AG04449 (cell line): ENCODE measurements at regions not wholly inside any gene's neighbourhood (a gene's known extent, or its start where the extent isn't known, plus 50 kb on each side); places are given as distances from the start of the nearest gene placed in this dataset.

ENCODE experiments used
- CTCF ChIA-PET: fragments of 350-600 bp; formaldehyde crosslinking; extraction: SDS; loops from one replicate; lab custom pipeline; 2021; ENCODE audit warnings: antibody characterized with exemption; lab: Yijun Ruan, JAX
- POLR2A ChIA-PET: fragments of 400-600, 350-600 bp; formaldehyde crosslinking; extraction: SDS; loops from one replicate; lab custom pipeline; 2020; ENCODE audit warnings: antibody characterized with exemption, inconsistent platforms; lab: Yijun Ruan, JAX
- DNase-seq: peaks from one replicate; pipeline ENCODE4 v3.0.0-alpha.2; 2010; ENCODE audit warnings: low read depth, low spot score
- H3K4me3 ChIP-seq: 2 replicates; pipeline ENCODE4 v1.5.1; 2011; ENCODE audit warnings: low read depth, mild to moderate bottlenecking, control low read depth, low read length
- TF ChIP-seq, protein P1 (sequence below): IDR thresholded peaks from one replicate; pipeline ENCODE4 v1.5.1; 2011; ENCODE audit warnings: mild to moderate bottlenecking, moderate library complexity, low read length, control low read depth, inconsistent platforms; ENCODE audit not compliant: insufficient read depth; ENCODE audit errors: missing control alignments

DNA sequence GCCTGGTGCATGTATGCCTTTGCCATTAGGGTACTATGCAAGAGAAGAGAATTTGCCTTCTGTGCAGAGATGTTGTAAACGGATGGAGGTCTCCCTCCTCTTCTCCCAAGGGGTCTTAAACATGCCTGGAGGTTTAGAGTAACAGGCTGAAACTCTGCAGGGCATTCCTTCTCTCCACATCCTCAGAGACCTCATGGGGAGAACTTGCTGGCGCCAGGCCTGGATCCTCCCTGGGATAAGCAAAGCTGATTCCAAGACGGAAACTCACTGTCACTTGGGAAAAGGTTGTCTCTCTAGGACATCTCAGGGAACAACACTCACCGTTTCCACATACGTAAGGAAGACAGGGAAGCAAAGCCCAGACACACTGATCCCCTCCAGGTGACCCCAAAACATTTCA, 76.9 kb upstream of the GPM6B start:
- ChIA-PET POLR2A (no interaction called here), CTCF (no interaction called here)
- no peak overlapping the region for H3K4me3 ChIP-seq
- no peak for DNase-seq
- TF ChIP-seq, protein P1, sequence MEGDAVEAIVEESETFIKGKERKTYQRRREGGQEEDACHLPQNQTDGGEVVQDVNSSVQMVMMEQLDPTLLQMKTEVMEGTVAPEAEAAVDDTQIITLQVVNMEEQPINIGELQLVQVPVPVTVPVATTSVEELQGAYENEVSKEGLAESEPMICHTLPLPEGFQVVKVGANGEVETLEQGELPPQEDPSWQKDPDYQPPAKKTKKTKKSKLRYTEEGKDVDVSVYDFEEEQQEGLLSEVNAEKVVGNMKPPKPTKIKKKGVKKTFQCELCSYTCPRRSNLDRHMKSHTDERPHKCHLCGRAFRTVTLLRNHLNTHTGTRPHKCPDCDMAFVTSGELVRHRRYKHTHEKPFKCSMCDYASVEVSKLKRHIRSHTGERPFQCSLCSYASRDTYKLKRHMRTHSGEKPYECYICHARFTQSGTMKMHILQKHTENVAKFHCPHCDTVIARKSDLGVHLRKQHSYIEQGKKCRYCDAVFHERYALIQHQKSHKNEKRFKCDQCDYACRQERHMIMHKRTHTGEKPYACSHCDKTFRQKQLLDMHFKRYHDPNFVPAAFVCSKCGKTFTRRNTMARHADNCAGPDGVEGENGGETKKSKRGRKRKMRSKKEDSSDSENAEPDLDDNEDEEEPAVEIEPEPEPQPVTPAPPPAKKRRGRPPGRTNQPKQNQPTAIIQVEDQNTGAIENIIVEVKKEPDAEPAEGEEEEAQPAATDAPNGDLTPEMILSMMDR: no peak

DNA sequence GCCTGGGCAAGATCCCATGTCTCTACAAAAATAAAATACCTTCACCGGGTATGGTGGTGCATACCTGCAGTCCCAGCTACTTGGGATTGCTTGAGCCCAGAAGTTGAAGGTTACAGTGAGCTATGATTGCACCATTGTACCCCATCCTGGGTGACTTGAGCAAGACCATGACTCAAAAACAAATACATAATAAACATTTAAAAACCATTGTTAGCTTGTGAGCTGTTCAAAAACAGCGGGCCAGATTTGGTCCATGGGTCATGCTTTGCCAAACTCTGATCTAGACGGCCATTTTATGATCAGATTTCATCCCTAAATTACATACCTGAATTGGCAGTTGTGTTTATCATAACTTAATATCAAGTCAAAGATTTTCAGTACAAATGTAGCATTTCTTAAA, 76.0 kb upstream of the GPM6B start:
- TF ChIP-seq, protein P1: no peak
- CTCF ChIA-PET: no interaction called here
- POLR2A ChIA-PET: no interaction called here
- no peak for DNase-seq
- H3K4me3 ChIP-seq: no peak overlapping the region

DNA sequence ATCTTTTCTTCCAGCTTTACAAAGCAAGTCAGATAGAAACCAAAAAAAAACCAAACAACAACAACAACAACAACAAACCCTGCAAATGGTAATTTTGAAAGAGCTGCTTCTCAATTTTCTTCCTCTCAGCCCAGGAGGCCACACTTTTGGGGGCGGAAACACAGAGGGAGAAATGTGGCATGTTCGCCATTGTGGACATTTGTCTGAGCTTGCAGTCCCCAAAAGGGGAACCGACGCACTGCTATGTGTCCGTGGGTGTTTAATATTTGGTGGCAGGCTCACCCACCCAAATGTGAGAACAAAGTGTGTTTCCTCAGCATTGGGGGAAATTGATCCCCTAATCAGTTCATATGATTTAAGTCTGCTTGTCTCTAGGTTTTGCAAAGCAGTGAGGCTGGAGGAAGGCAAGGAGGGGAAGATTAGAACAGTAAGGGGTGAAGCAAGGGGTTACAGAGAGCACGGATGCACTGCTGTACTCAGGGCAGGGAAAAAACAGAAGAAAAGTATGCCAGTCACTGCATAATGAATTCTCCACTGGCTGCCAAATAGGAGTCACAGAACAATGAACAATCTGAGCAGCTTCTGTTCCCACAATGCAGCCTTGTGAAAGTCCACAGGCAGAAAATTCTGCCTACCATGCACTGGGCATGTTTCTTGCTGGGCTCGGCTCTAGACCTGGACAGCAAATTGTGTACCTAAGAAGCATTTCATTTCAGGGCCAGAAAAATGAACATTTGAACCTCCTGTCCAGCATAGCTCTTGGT, 74.7 kb upstream of the GPM6B start:
- no peak overlapping the region for H3K4me3 ChIP-seq
- ChIA-PET CTCF (no interaction called here), POLR2A (no interaction called here)
- TF ChIP-seq, protein P1: no peak
- no peak for DNase-seq

DNA sequence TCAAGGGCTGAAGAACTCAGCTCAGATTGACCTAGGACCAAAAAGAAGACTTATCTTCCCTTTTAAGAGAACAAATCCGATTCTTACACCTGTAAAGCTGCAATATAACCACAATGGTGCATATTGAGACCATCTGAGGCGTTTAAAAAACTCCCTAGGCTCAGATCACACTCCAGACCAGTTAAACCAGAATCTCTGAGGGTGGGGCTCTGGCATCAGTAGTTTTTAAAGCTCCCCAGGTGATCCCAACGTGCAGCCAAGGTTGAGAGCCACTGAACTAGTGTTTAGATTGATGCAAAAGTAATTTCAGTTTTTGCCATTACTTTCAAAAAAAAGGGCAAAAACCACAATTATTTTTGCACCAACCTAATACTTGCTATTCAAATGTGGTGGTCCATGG, 73.9 kb upstream of the GPM6B start:
- ChIA-PET CTCF (no interaction called here), POLR2A (no interaction called here)
- TF ChIP-seq, protein P1: no peak

DNA sequence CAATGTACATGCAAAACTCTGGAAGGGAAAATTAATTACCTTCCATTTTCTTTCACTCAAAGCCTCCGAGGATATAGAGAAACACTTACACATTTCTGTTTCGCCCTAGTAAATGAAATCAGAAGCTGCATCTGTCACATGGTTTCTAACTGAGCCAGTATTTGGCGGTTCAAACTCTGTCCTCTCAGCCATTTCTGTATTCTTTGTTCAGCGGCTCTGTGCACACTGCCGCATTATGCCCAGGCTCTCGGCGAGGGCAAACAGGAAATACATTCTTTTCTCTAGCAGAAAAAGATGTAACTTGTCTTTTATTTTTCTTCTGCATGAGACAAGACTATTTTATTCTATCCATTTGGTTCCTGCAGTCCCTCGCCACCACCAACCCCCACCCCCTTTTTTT, 71.4 kb upstream of the GPM6B start:
- POLR2A ChIA-PET: no interaction called here
- no peak overlapping the region for H3K4me3 ChIP-seq
- DNase-seq: no peak
- CTCF ChIA-PET: no interaction called here
- TF ChIP-seq, protein P1: no peak

More for the DNA sequence above, 73.9 kb upstream of the GPM6B start:
- no peak overlapping the region for H3K4me3 ChIP-seq
- DNase-seq: no peak

DNA sequence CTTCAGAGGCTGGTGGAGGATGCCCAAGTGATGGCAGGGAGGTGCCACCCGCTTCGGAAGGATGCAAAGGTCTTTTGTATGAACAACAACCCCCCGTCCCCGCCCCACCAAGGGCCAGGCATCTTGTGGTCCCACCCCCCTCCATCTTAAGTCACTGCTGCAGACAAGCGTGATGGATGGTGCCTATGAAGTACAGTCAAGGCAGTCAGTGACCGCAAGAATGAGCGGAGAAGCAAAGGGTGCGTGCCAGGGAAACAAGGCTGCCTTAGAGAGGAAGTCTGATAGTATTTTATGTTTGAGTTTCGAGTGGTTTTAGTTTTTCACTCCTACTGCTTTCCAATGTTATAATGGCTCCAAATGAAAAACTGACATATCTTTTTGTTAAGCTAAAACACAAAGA, 68.7 kb upstream of the GPM6B start:
- H3K4me3 ChIP-seq: no peak overlapping the region
- TF ChIP-seq, protein P1: no peak
- no peak for DNase-seq
- CTCF ChIA-PET: no interaction called here
- POLR2A ChIA-PET: no interaction called here
